Mesothelial cell of epicardium (in vitro differentiated cells): ENCODE measurements at regions not wholly inside any gene's neighbourhood (a gene's known extent, or its start where the extent isn't known, plus 50 kb on each side); places are given as distances from the start of the nearest gene placed in this dataset.

Source experiments
- DNase-seq, 2 experiments: peaks; one replicate each; pipeline ENCODE4 v3.0.0; 2021; ENCODE audit warnings: low spot score in 2 of 2; ENCODE audit not compliant: unreplicated experiment in 2 of 2
- H3K27ac Mint-ChIP-seq: 2 replicates; pipeline ENCODE4 v1.8.0; 2021; ENCODE audit warnings: mixed read lengths
- H3K27me3 Mint-ChIP-seq: 2 replicates; pipeline ENCODE4 v1.8.0; 2021; ENCODE audit warnings: low read depth, mixed read lengths
- H3K36me3 Mint-ChIP-seq: 2 replicates; pipeline ENCODE4 v1.8.0; 2021; ENCODE audit warnings: mixed read lengths
- H3K4me1 Mint-ChIP-seq: 2 replicates; pipeline ENCODE4 v1.8.0; 2021; ENCODE audit warnings: mixed read lengths
- H3K4me3 Mint-ChIP-seq: 2 replicates; pipeline ENCODE4 v1.8.0; 2021; ENCODE audit warnings: mild to moderate bottlenecking, moderate library complexity, mixed read lengths
- H3K9me3 Mint-ChIP-seq: 2 replicates; pipeline ENCODE4 v1.8.0; 2021; ENCODE audit warnings: mixed read lengths
- TF ChIP-seq, protein P1 (sequence below): fragments of 200-600 bp; sonication (generic); IDR thresholded peaks from one replicate; pipeline ENCODE4 v1.5.0; 2021; ENCODE audit warnings: antibody characterized with exemption; ENCODE audit not compliant: unreplicated experiment

- Mint-ChIP-seq H3K36me3 (peaks cover 7% of the 10 kb centered on the region), H3K4me1 (peaks cover 16% of the 10 kb centered on the region), H3K27ac (no peak overlapping the region), H3K27me3 (no peaks in the 10 kb centered on the region), H3K4me3 (no peak overlapping the region), H3K9me3 (peaks cover 20% of the 10 kb centered on the region)
- DNase-seq: no peak
- TF ChIP-seq, protein P1, sequence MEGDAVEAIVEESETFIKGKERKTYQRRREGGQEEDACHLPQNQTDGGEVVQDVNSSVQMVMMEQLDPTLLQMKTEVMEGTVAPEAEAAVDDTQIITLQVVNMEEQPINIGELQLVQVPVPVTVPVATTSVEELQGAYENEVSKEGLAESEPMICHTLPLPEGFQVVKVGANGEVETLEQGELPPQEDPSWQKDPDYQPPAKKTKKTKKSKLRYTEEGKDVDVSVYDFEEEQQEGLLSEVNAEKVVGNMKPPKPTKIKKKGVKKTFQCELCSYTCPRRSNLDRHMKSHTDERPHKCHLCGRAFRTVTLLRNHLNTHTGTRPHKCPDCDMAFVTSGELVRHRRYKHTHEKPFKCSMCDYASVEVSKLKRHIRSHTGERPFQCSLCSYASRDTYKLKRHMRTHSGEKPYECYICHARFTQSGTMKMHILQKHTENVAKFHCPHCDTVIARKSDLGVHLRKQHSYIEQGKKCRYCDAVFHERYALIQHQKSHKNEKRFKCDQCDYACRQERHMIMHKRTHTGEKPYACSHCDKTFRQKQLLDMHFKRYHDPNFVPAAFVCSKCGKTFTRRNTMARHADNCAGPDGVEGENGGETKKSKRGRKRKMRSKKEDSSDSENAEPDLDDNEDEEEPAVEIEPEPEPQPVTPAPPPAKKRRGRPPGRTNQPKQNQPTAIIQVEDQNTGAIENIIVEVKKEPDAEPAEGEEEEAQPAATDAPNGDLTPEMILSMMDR: no peak
Observed at GRCh38 chr20:16624106-16624505, 50.9 kb upstream of the KIF16B start.
